Osteoblast (primary cell): ENCODE measurements at regions not wholly inside any gene's neighbourhood (a gene's known extent, or its start where the extent isn't known, plus 50 kb on each side); places are given as distances from the start of the nearest gene placed in this dataset.

Source experiments
- DNase-seq: peaks from one replicate; pipeline ENCODE4 v3.0.0; 2011; ENCODE audit warnings: low spot score, mixed read lengths; ENCODE audit not compliant: insufficient read length; ENCODE audit errors: missing footprints
- H2AFZ ChIP-seq: 2 replicates; pipeline ENCODE4 v1.6.0; 2011; ENCODE audit warnings: mild to moderate bottlenecking, low read length
- H3K27ac ChIP-seq: 2 replicates; pipeline ENCODE4 v1.5.1; 2011; ENCODE audit warnings: mild to moderate bottlenecking, low read depth, low read length, moderate library complexity
- H3K27me3 ChIP-seq: 2 replicates; pipeline ENCODE4 v1.6.0; 2012; ENCODE audit warnings: mild to moderate bottlenecking, control low read depth, inconsistent platforms, low read length, moderate library complexity; ENCODE audit not compliant: insufficient read depth
- H3K36me3 ChIP-seq: 2 replicates; pipeline ENCODE4 v1.5.1; 2011; ENCODE audit warnings: mild to moderate bottlenecking, low read length, control low read depth, moderate library complexity; ENCODE audit not compliant: insufficient read depth
- H3K4me1 ChIP-seq: 2 replicates; pipeline ENCODE4 v1.5.1; 2011; ENCODE audit warnings: mild to moderate bottlenecking, low read length, control low read depth, moderate library complexity; ENCODE audit not compliant: insufficient read depth
- H3K4me2 ChIP-seq: 2 replicates; pipeline ENCODE4 v1.6.0; 2011; ENCODE audit warnings: mild to moderate bottlenecking, low read length; ENCODE audit not compliant: insufficient read depth
- H3K4me3 ChIP-seq: fragments of 200-600 bp; sonication (generic); 3 replicates; pipeline ENCODE4 v1.5.1; 2012; ENCODE audit warnings: mild to moderate bottlenecking, low read length, inconsistent platforms; ENCODE audit not compliant: insufficient read depth
- H3K79me2 ChIP-seq: 2 replicates; pipeline ENCODE4 v1.6.0; 2012; ENCODE audit warnings: mild to moderate bottlenecking, low read length, control low read depth, inconsistent platforms; ENCODE audit not compliant: insufficient read depth
- H3K9me3 ChIP-seq: 2 replicates; pipeline ENCODE4 v1.5.1; 2011; ENCODE audit warnings: low read depth, low read length, control low read depth
- H4K20me1 ChIP-seq: 2 replicates; pipeline ENCODE4 v1.6.0; 2012; ENCODE audit warnings: mild to moderate bottlenecking, low read length, control low read depth; ENCODE audit not compliant: insufficient read depth
- CTCF ChIP-seq: IDR thresholded peaks from 2 replicates; pipeline ENCODE4 v1.5.1; 2011; ENCODE audit warnings: mild to moderate bottlenecking, low read depth, low read length, moderate library complexity; ENCODE audit errors: extremely low read depth

DNA sequence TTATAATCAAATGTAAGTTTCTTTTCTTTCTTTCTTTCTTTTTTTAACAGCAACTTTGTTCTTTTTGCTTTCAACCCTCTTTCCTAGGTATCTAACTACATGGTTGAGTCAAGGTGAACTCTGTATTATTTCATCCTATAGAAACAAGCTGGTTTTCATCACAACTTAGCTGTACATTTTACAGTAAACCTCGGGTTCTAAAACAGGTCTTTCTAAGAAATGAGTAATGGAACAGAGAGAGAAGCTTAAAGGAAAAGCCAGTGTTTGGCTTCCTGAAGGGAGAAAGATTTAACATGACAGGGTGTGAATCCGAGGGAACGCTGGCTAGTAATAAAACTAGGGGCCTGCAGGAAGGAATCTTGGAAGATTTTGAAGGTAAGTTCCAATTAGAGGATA lies 143.4 kb upstream of the ITGB1 start:
- Histone ChIP-seq H3K4me2 (no peak overlapping the region), H3K79me2 (no peaks in the 10 kb centered on the region), H3K36me3 (no peaks in the 10 kb centered on the region), H3K27ac (no peak overlapping the region), H3K4me3 (no peak overlapping the region), H3K27me3 (peaks cover 1% of the 10 kb centered on the region), H2AFZ (no peak overlapping the region), H4K20me1 (no peaks in the 10 kb centered on the region), H3K9me3 (no peaks in the 10 kb centered on the region), H3K4me1 (peaks cover 16% of the 10 kb centered on the region)
- DNase-seq: no peak
- no peak for TF ChIP-seq CTCF

- no peak for TF ChIP-seq CTCF
- Histone ChIP-seq H4K20me1 (no peaks in the 10 kb centered on the region), H2AFZ (peak overlapping the region; percentile 50), H3K79me2 (no peaks in the 10 kb centered on the region), H3K36me3 (no peaks in the 10 kb centered on the region), H3K4me2 (no peak overlapping the region), H3K27me3 (no peaks in the 10 kb centered on the region), H3K4me3 (no peak overlapping the region), H3K9me3 (no peaks in the 10 kb centered on the region), H3K27ac (no peak overlapping the region), H3K4me1 (peaks cover 16% of the 10 kb centered on the region)
- no peak for DNase-seq
Measured at GRCh38 chr10:33100781-33101391, 142.9 kb upstream of the ITGB1 start.

DNA sequence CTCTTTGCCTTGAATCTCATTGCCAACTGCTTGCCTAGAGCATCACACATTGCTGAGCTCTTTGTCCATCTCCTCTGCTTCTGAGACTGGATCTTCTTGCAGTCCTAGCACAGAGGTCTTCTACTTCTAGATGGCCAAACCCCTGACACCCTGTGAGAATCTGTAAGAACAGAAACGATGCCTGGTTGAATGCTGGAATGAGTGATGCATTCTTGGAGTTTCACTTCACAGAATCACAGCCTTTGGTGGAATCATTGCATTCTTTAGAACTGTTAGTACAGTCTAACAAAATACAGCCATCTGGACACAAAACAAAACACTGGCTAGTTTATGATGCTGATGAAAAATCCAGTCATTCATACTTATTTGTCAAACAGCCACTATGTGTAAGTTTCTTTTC lies 141.7 kb upstream of the ITGB1 start:
- DNase-seq: peak; percentile 35
- peak overlapping the region; percentile 36 for H2AFZ ChIP-seq
- H3K4me1 ChIP-seq: peaks cover 16% of the 10 kb centered on the region
- H3K79me2 ChIP-seq: no peaks in the 10 kb centered on the region
- no peak for TF ChIP-seq CTCF
- H3K4me2 ChIP-seq: peak overlapping the region; percentile 45
- H3K36me3 ChIP-seq: no peaks in the 10 kb centered on the region
- H3K4me3 ChIP-seq: peak overlapping the region; percentile 0
- no peaks in the 10 kb centered on the region for H3K9me3 ChIP-seq
- peak overlapping the region; percentile 74 for H3K27ac ChIP-seq
- H4K20me1 ChIP-seq: no peaks in the 10 kb centered on the region
- H3K27me3 ChIP-seq: no peaks in the 10 kb centered on the region

DNA sequence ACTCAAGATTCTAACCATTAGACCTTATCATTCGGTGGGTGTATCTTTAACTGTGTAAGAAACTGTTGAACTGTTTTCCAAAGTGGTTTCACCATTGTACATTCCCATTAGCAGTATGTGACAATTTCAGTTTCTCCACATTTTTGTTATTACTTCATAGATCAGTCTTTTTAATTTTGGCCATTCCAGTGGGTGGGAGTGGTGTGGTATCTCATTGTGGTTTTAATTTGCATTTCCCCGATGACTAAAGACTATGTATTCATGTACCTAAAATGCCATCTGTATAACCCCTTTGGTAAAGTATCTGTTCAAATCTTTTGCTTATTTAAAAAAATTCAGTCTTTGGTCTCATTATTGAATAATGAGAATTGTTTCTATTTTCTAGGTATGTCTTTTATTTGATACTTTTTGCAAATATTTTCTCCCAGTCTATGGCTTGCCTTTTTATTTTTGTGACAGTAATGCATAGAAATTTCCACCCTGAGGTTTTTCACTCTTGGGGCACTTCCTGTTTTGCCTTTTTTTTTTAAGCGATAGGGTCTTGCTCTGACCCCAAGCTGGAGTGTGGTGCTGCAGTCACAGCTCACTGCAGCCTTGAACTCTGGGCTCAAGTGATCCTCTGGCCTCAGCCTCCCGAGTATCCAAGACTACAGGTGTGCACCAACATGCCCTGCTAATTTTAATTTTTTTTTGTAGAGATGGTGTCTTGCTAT lies 141.1 kb upstream of the ITGB1 start:
- Histone ChIP-seq H2AFZ (no peak overlapping the region), H3K36me3 (no peaks in the 10 kb centered on the region), H3K4me2 (peak overlapping the region; percentile 45), H4K20me1 (no peaks in the 10 kb centered on the region), H3K4me3 (peak overlapping the region; percentile 0), H3K27ac (peak overlapping the region; percentile 74), H3K27me3 (no peaks in the 10 kb centered on the region), H3K9me3 (no peaks in the 10 kb centered on the region), H3K79me2 (no peaks in the 10 kb centered on the region), H3K4me1 (peaks cover 16% of the 10 kb centered on the region)
- DNase-seq: no peak
- TF ChIP-seq CTCF: no peak
